GM19438 (cell line): ENCODE measurements at regions not wholly inside any gene's neighbourhood (a gene's known extent, or its start where the extent isn't known, plus 50 kb on each side); places are given as distances from the start of the nearest gene placed in this dataset.
"Not testable (repeated sequence)": the region's sequence is repeated elsewhere in the genome, so short reads cannot be mapped to it uniquely, and the experiment has no call there.

Experiments used
- ATAC-seq: cut with Tn5 transposase; IDR thresholded peaks from one replicate; pipeline ENCODE4 v1.9.1; 2021; ENCODE audit warnings: low read depth; ENCODE audit not compliant: unreplicated experiment

DNA sequence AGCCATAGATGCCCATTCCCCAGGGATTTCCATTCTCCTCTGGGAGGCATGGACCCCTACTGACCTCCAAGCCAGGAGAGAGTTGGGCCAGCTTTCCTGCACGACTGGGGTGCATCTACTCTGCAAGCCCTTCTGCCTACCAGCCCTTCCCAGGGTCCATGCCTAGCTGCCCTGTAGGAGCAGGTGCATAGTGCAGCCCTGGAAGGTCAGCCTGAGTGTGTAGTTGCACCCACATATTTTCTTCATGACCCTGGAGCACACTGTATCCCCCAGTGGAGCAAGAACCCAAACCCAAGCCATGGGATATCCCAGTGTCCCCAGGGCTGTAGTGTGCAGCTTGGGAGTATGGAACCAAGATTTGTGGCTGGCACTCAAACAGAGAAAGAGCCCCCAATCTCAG lies 155.6 kb upstream of the GOLGA6L22 start:
- ATAC-seq: not testable (repeated sequence)
